GM18858 (cell line): ENCODE measurements at regions not wholly inside any gene's neighbourhood (a gene's known extent, or its start where the extent isn't known, plus 50 kb on each side); places are given as distances from the start of the nearest gene placed in this dataset.
"Not testable (repeated sequence)": the region's sequence is repeated elsewhere in the genome, so short reads cannot be mapped to it uniquely, and the experiment has no call there.

Source experiments
- ATAC-seq: cut with Tn5 transposase; IDR thresholded peaks from one replicate; pipeline ENCODE4 v1.9.1; 2021; ENCODE audit not compliant: unreplicated experiment

DNA sequence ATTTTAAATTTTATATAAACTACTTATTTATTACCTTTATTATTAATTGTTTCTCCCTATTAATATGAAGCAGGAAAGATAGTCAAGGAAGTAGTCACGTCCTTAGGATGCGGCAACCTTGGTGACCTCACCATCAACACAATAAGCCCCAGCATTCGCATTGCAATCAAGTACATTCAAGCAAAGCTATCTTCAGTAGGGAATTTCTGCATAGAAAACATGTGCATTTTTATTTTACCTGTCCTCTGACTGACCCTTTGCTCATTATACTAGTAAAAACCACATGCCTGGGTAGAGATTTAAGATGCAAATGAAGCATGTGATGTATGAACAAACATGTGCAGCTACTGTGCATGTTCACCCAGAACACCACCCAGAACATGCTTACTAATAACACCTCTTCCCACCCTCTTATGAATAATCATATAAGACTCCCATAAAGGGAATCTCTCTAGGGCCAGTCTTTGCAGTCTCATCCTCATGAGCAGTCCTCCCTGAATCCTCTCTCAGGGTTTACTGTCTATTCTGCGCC lies 869.6 kb downstream of the TAF11L14 start:
- ATAC-seq: no peak

GRCh38 chr5:18507114-18507513 lies 872.9 kb downstream of the TAF11L14 start:
- no peak for ATAC-seq

DNA sequence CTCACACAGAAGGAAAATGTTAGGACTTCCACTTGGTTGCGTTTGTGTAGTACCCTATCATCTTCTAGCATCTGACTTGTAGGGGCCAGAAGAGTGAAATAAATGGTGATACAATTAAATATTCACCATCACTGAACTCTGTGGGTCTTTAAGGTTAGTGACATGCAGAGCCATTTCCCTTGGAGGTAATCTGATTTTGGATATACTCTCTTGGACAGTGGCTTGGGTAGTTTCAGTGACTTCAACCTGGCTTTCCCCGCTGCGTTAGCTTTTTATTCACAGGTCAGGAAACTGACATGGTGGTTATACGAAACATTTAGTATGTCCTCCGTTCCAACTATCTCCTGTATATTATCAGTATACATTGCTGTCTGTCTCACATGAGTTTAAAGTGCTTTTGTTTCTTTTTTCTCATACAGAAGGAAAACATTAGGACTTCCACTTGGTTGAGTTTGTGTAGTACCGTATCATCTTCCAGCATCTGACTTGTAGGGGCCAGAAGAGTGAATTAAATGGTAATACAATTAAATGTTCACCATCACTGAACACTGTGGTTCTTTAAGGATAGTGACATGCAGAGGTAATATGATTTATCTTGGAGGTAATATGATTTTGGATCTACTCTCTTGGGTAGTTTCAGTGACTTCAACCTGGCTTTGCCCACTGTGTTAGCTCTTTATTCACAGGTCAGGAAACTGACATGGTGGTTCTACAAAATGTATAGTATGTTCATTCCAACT lies 883.6 kb downstream of the TAF11L14 start:
- no peak for ATAC-seq

- no peak for ATAC-seq
Measured at GRCh38 chr5:18523380-18523779, 889.1 kb downstream of the TAF11L14 start.

DNA sequence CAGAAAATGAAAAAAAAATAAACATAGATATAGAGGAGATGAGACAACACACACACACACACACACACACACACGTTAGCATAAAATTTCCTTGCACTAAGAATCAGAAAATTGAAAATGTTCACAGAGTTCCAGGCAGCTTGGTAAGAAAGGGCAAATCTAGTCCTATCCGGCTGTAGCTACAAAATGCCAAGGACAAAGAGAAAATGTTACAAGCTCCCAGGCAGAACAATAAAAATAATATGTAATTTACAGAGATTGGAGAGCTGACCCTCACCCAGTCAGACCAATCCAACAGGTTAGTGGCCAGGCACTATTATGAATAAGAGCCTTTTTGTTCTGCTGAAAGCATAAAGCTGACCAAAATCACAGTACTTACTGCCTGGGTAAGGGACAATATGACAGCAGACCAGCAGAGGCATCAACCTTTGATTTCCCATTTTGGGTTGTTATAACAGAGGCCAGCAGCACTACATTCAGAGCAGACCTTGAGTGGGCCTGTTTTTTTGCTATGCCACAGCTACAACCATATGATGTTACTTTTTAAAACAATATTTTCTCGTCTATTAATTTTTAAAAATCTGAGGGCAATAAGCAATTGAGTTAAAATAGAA lies 892.6 kb downstream of the TAF11L14 start:
- no peak for ATAC-seq

DNA sequence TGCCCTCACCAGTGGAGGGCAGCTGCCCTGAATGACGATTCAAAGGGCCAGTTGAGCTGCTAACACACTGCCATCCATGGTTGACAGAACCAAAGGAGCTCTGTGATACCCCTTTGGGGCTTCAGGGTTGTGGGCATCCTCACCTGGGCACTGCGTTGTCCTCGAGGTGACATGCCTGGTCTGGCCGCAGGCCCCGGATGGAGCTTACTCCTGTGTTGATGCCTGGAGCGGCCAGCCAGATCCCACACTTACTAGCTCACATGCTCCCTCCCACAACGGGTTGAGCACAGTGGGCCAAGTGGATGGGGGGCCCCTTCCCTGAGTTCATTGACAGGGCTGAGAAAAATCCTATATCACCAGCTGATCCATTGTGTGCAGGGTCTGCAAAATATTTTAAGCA lies 898.9 kb downstream of the TAF11L14 start:
- ATAC-seq: no peak

GRCh38 chr5:18534119-18534518 lies 899.9 kb downstream of the TAF11L14 start:
- no peak for ATAC-seq

DNA sequence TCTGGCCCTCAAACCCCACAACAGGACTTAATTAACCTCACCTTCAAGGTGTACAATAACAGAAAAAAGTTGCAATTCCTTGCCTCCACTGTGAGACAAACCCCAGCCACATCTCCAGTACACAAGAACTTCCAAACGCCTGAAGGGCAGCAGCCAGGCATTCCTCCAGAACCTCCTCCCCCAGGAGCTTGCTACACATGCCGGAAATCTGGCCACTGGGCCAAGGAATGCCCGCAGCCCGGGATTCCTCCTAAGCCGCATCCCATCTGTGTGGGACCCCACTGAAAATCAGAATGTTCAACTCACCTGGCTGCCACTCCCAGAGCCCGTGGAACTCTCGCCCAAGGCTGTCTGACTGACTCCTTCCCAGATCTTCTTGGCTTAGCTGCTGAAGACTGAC lies 901.5 kb downstream of the TAF11L14 start:
- not testable (repeated sequence) for ATAC-seq

DNA sequence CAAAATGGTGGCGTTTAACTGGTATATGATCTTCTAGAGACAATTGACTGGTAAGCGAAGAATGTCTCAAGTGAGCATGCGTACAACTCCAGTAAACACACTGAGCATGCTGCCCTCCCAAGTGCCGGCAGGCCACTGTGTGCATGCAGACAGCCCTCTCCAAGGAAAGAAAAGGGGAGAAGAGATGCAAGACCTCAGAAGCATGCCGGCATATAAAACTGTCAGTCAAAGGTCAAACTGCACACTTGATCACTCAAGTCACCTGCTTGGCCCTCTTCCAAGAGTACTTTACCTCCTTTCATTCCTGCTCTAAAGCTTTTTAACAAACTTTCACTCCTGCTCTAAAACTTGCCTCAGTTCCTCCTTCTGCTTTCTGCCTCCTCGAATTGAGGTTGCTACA lies 910.2 kb downstream of the TAF11L14 start:
- ATAC-seq: no peak

GRCh38 chr5:18546591-18546990 lies 912.3 kb downstream of the TAF11L14 start:
- ATAC-seq: no peak

DNA sequence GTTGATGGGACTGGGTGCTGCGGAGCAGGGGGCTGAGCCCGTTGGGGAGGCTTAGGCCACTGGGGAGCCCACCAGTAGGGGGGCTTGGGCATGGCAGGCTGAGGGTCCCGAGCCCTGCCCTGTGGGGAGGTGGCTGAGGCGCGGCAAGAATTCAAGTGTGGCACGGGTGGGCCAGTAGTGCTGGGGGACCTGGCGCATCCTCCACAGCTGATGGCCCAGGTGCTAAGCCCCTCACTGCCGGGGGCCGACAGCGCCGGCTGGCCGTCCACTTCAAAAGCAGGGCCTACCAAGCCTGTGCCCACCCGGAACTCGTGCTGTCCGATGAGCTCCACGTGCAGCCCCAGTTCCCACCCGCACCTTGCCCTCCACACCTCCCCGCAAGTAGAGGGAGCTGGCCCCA lies 917.5 kb downstream of the TAF11L14 start:
- ATAC-seq: no peak

GRCh38 chr5:18553269-18553668 lies 919.0 kb downstream of the TAF11L14 start:
- no peak for ATAC-seq

DNA sequence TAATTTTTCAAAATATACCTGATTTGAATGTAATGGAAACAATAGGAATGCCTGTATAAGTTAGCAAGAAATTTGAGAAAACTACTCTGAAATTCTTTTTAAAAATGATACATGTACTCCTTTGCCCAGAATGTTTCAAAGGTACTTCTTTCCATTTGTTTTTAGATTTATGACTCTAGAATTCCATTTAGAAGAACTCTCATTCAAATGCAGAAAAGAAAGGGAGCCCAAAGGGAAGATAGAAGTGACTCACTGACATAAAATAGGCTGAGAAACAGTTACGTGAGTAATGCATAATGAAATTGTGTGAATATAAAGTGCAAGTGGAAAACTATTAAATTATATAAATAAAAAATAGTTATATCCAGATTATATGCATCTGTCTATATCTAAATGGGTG lies 926.3 kb downstream of the TAF11L14 start:
- ATAC-seq: no peak

DNA sequence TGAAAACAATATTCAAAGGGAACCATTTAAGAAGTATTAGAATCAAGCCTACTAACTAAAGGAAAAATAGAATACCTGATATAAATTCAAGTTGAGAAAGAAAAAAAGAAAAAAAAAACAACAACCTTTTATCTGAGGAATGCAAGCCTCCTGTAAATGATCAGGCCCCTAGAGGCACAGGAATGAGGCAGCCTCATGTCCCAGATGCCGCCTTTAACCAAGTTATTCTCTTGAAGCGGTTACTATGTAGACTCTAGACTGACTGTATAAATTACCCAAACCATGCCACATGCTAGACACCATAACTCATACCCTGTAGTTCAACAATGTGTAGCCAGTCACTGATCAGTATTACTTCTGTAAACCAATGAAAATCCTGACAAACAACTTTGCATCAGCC lies 929.6 kb downstream of the TAF11L14 start:
- no peak for ATAC-seq

GRCh38 chr5:18566671-18567070 lies 932.4 kb downstream of the TAF11L14 start:
- ATAC-seq: no peak

- no peak for ATAC-seq
Measured at GRCh38 chr5:18576586-18576985, 942.3 kb downstream of the TAF11L14 start.

- no peak for ATAC-seq
Measured at GRCh38 chr5:18601185-18601584, 966.9 kb downstream of the TAF11L14 start.

GRCh38 chr5:18602402-18602801 lies 968.1 kb downstream of the TAF11L14 start:
- ATAC-seq: no peak

GRCh38 chr5:18605186-18605585 lies 970.9 kb downstream of the TAF11L14 start:
- no peak for ATAC-seq

GRCh38 chr5:18607570-18607969 lies 973.3 kb downstream of the TAF11L14 start:
- no peak for ATAC-seq

GRCh38 chr5:18617191-18617590 lies 982.9 kb downstream of the TAF11L14 start:
- ATAC-seq: not testable (repeated sequence)

- no peak for ATAC-seq
Measured at GRCh38 chr5:18630458-18631045, 996.3 kb downstream of the TAF11L14 start.
